OCI-LY7 (cell line): ENCODE measurements at regions not wholly inside any gene's neighbourhood (a gene's known extent, or its start where the extent isn't known, plus 50 kb on each side); places are given as distances from the start of the nearest gene placed in this dataset.
"Not testable (repeated sequence)": the region's sequence is repeated elsewhere in the genome, so short reads cannot be mapped to it uniquely, and the experiment has no call there.

Experiments used
- BruUV-seq: library from RNA; stranded (reverse); fragments of 400-500 nt; replicated peaks from 2 replicates; lab custom pipeline; 2021; lab: Mats Ljungman, UMichigan
- CTCF ChIA-PET: fragments of 300-600 bp; sonication (Branson Sonifier 250); formaldehyde crosslinking; loops from one replicate; lab custom pipeline; 2022; ENCODE audit warnings: antibody characterized with exemption; ENCODE audit not compliant: unreplicated experiment; lab: Charles Lee
- POLR2A ChIA-PET: fragments of 300-600 bp; sonication (Branson Sonifier 250); formaldehyde crosslinking; loops from one replicate; lab custom pipeline; 2022; ENCODE audit warnings: antibody characterized with exemption; lab: Charles Lee
- DNase-seq: peaks from one replicate; pipeline ENCODE4 v3.0.0-alpha.2; 2015; ENCODE audit warnings: low spot score
- H2AFZ ChIP-seq: fragments of 200-600 bp; sonication (generic), shearing (Covaris generic); 2 replicates; pipeline ENCODE4 v1.6.1; 2014; ENCODE audit warnings: mild to moderate bottlenecking, antibody characterized with exemption, low read length, moderate library complexity
- H3K27ac ChIP-seq: fragments of 200-600 bp; sonication (generic); 2 replicates; pipeline ENCODE4 v1.5.1; 2014; ENCODE audit warnings: mixed run types, low read depth, mild to moderate bottlenecking, moderate library complexity, low read length, inconsistent platforms; ENCODE audit not compliant: poor library complexity, severe bottlenecking
- H3K36me3 ChIP-seq: fragments of 200-600 bp; sonication (generic); 2 replicates; pipeline ENCODE4 v1.6.1; 2014; ENCODE audit warnings: mild to moderate bottlenecking, antibody characterized with exemption, low read length, moderate library complexity, mixed read lengths; ENCODE audit not compliant: insufficient read depth
- H3K4me1 ChIP-seq: fragments of 200-600 bp; sonication (generic); 2 replicates; pipeline ENCODE4 v1.5.1; 2014; ENCODE audit warnings: mild to moderate bottlenecking, low read length; ENCODE audit not compliant: insufficient read depth, poor library complexity, severe bottlenecking
- H3K4me2 ChIP-seq: fragments of 200-600 bp; sonication (generic); 2 replicates; pipeline ENCODE4 v1.6.1; 2014; ENCODE audit warnings: mild to moderate bottlenecking, low read length
- H3K4me3 ChIP-seq: fragments of 200-600 bp; sonication (generic); 2 replicates; pipeline ENCODE4 v1.5.1; 2014; ENCODE audit warnings: mild to moderate bottlenecking, low read depth, low read length; ENCODE audit not compliant: poor library complexity, severe bottlenecking
- H3K79me2 ChIP-seq: fragments of 200-600 bp; sonication (generic); 2 replicates; pipeline ENCODE4 v1.6.1; 2016; ENCODE audit warnings: low read depth, mild to moderate bottlenecking, low read length, moderate library complexity, mixed read lengths; ENCODE audit not compliant: insufficient read depth
- H3K9me2 ChIP-seq: fragments of 200-600 bp; sonication (generic); 2 replicates; pipeline ENCODE4 v1.6.1; 2016; ENCODE audit warnings: mild to moderate bottlenecking, low read length, mixed read lengths; ENCODE audit not compliant: insufficient read depth
- H3K9me3 ChIP-seq: fragments of 200-600 bp; sonication (generic); 2 replicates; pipeline ENCODE4 v1.6.1; 2014; ENCODE audit warnings: mild to moderate bottlenecking, mixed run types, low read length, mixed read lengths
- H4K20me1 ChIP-seq: fragments of 200-600 bp; sonication (generic); 2 replicates; pipeline ENCODE4 v1.6.1; 2014; ENCODE audit warnings: mild to moderate bottlenecking, antibody characterized with exemption, low read length, moderate library complexity, mixed read lengths; ENCODE audit not compliant: insufficient read depth
- intact Hi-C: fragments of 100-400 bp; cut with micrococcal nuclease; formaldehyde crosslinking; loops from one replicate; pipeline ENCODE4 v1.10.0; 2022; ENCODE audit not compliant: unreplicated experiment

DNA sequence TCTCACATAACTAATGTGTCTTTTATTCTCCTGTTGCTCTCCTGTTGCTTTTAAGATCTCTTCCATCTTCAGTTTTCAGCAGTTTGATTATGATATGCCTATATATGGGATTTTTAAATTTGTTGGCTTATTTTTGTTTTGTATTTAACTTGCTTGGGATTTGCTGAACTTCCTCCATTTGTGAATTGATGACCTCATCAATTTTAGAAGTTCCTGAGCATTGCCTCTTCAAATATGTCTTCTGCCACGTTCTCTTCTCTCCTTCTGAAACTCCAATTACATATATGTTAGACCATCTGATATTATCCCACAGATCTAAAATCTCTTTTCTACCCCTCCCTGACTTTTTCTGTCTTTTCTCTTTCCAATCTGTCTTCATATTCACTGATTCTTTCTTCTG is 86.6 kb downstream of the SYT15 start:
- POLR2A ChIA-PET, H4K20me1 ChIP-seq, DNase-seq, H3K27ac ChIP-seq, H3K4me2 ChIP-seq, H3K9me2 ChIP-seq, H3K4me1 ChIP-seq, H2AFZ ChIP-seq, H3K4me3 ChIP-seq, H3K36me3 ChIP-seq, H3K9me3 ChIP-seq, CTCF ChIA-PET, intact Hi-C loops, H3K79me2 ChIP-seq, BruUV-seq: not testable (repeated sequence)

DNA sequence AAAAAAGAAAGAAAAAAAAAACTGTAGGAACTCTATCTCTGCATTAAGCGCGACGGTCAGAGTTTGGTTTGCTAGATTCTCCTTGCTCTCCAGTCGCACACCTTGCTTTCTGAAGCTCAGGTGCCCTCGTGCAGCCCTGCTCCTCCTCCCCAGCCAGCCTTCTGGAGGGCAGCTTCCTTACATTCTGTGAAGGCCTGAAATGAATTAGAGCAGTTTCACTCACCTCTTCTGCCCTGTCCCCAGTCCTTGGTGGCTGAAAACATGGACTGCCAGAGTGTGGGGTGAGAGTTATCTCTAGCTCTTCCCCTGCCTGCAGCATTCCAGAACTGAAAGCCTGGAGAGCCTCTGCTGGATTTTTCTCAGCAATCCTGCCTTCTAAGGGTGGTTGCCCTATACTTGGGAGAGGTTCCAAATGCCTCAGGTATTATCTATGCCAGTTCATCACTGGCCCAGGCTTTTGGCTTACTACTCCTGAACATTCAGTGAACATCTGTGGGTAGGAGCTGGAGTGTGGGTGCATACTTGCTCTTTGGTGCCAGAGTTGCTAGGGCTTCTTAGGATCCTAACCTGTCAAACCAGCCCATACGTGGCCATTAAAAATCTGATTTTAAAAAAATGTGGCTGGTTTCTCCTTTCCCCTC is 89.5 kb downstream of the SYT15 start:
- DNase-seq, H3K4me3 ChIP-seq, CTCF ChIA-PET, H3K4me1 ChIP-seq, H3K9me3 ChIP-seq, H3K27ac ChIP-seq, H3K79me2 ChIP-seq, intact Hi-C loops, H3K36me3 ChIP-seq, H4K20me1 ChIP-seq, H3K9me2 ChIP-seq, H2AFZ ChIP-seq, BruUV-seq, POLR2A ChIA-PET, H3K4me2 ChIP-seq: not testable (repeated sequence)

DNA sequence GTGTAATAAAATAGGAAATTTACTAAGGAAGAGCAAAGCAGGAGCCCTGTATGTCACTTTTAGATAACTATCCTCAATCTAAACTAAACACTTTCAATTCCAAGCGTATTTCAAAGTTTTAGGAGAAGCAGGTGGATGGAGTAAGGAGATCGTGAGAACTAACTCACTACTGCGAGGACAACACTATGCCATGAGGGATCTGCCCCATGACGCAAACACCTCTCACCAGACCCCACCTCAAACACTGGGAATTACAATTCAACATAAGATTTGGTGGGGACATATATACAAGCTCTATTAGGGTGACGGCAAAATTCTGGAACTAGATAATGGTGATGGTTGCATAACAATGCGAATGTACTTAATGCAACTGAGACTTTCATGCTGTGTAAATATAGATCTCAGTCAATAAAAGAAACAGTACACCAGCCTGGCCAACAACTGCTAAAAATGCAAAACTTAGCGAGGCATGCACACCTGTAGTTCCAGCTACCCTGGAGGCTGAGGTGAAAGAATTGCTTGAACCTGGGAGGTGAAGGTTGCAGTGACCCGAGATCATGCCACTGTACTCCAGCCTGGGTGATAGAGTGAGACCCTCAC is 99.0 kb downstream of the SYT15 start:
- intact Hi-C loops, CTCF ChIA-PET, H3K9me3 ChIP-seq, H3K4me1 ChIP-seq, H2AFZ ChIP-seq, H3K79me2 ChIP-seq, BruUV-seq, H3K36me3 ChIP-seq, H3K4me2 ChIP-seq, H4K20me1 ChIP-seq, POLR2A ChIA-PET, H3K9me2 ChIP-seq, DNase-seq, H3K27ac ChIP-seq, H3K4me3 ChIP-seq: not testable (repeated sequence)

DNA sequence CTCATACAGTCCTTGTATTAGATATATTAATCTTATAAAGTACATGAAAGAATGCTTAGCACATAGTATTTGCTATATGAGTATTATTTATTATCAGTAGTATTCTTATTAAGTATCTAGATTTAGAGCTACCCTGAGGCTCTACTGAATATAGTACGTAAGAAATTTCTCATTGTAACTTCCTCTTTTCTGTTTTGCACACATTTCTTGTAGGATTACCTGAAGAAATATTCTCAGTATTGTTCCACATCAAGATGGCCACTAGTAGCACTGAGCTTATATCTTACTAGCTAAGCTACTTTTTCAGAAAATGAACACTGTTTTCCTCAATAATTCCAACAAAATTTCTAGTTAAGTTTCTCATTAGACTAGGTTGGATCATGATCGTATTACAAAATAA is 112.5 kb downstream of the SYT15 start:
- CTCF ChIA-PET, H3K4me2 ChIP-seq, H3K9me3 ChIP-seq, H3K27ac ChIP-seq, DNase-seq, H3K4me1 ChIP-seq, H3K36me3 ChIP-seq, intact Hi-C loops, POLR2A ChIA-PET, H2AFZ ChIP-seq, H3K9me2 ChIP-seq, H4K20me1 ChIP-seq, H3K4me3 ChIP-seq, H3K79me2 ChIP-seq, BruUV-seq: not testable (repeated sequence)
